Stimulated activated naive CD4-positive, alpha-beta T cell (primary cell): ENCODE measurements at regions not wholly inside any gene's neighbourhood (a gene's known extent, or its start where the extent isn't known, plus 50 kb on each side); places are given as distances from the start of the nearest gene placed in this dataset.
"Not testable (repeated sequence)": the region's sequence is repeated elsewhere in the genome, so short reads cannot be mapped to it uniquely, and the experiment has no call there.

ENCODE experiments used
- DNase-seq, 6 experiments: peaks; one replicate each; lab custom pipeline; 2025; lab: John Stamatoyannopoulos, UW

GRCh38 chr12:116327992-116328391 is 50.5 kb upstream of the MED13L start:
- not testable (repeated sequence) for DNase-seq

- no peak for DNase-seq
Measured at GRCh38 chr12:116331876-116332275, 54.4 kb upstream of the MED13L start.

- no peak for DNase-seq
Measured at GRCh38 chr12:116332705-116333380, 55.4 kb upstream of the MED13L start.

GRCh38 chr12:116333402-116333801 is 55.9 kb upstream of the MED13L start:
- DNase-seq = no peak

GRCh38 chr12:116336542-116337065 is 59.1 kb upstream of the MED13L start:
- DNase-seq = no peak

GRCh38 chr12:116337312-116337711 is 59.8 kb upstream of the MED13L start:
- no peak for DNase-seq

- no peak for DNase-seq
Measured at GRCh38 chr12:116338064-116338846, 60.8 kb upstream of the MED13L start.

- DNase-seq = no peak
Measured at GRCh38 chr12:116339062-116339461, 61.6 kb upstream of the MED13L start.

GRCh38 chr12:116339800-116340371 is 62.4 kb upstream of the MED13L start:
- DNase-seq = no peak

- DNase-seq = no peak
Measured at GRCh38 chr12:116343331-116343884, 65.9 kb upstream of the MED13L start.

GRCh38 chr12:116346222-116346621 is 68.7 kb upstream of the MED13L start:
- DNase-seq = no peak

- no peak for DNase-seq
Measured at GRCh38 chr12:116346741-116347140, 69.2 kb upstream of the MED13L start.

GRCh38 chr12:116347265-116347664 is 69.8 kb upstream of the MED13L start:
- DNase-seq = no peak

GRCh38 chr12:116352315-116352835 is 74.9 kb upstream of the MED13L start:
- DNase-seq = no peak

GRCh38 chr12:116353958-116354357 is 76.5 kb upstream of the MED13L start:
- DNase-seq = no peak

- no peak for DNase-seq
Measured at GRCh38 chr12:116354534-116354933, 77.0 kb upstream of the MED13L start.

- no peak for DNase-seq
Measured at GRCh38 chr12:116354950-116355783, 77.7 kb upstream of the MED13L start.

- DNase-seq = no peak
Measured at GRCh38 chr12:116358536-116358892, 81.0 kb upstream of the MED13L start.

GRCh38 chr12:116358893-116359761 is 81.6 kb upstream of the MED13L start:
- peak; percentile 27 to 61 (median 54) for DNase-seq

- no peak for DNase-seq
Measured at GRCh38 chr12:116360579-116361413, 83.3 kb upstream of the MED13L start.
